K562 (cell line): ENCODE measurements at regions not wholly inside any gene's neighbourhood (a gene's known extent, or its start where the extent isn't known, plus 50 kb on each side); places are given as distances from the start of the nearest gene placed in this dataset.

Source experiments
- ATAC-seq: fragments of 200-7000 bp; cut with Tn5 transposase; 3 replicates; pipeline ENCODE4 v1.9.1; 2020; ENCODE audit warnings: moderate library complexity
- BruUV-seq: library from RNA; stranded (reverse); fragments of 400-500 nt; replicated peaks from 2 replicates; lab custom pipeline; 2021; lab: Mats Ljungman, UMichigan
- CTCF ChIA-PET: fragments of 300-600 bp; formaldehyde crosslinking; extraction: SDS; loops from one replicate; lab custom pipeline; 2021; ENCODE audit warnings: low intra/inter-chr PET ratio; lab: Yijun Ruan, JAX
- POLR2A ChIA-PET: fragments of 300-600, 350-650 bp; sonication (Branson Sonifier 250); formaldehyde crosslinking; extraction: SDS; loops from one replicate; lab custom pipeline; 2021; ENCODE audit warnings: antibody characterized with exemption, inconsistent platforms; lab: Yijun Ruan, JAX
- DNase-seq, 4 experiments: peaks; one replicate each; pipeline versions ENCODE4 v3.0.0 to v3.0.0-alpha.2; 2011 to 2018; ENCODE audit warnings: low spot score in 3 of 4, mixed read lengths in 3 of 4; ENCODE audit errors: extremely low read depth in 1 of 4
- FAIRE-seq: peaks from 2 replicates; lab custom pipeline; 2011; peaks lifted over from hg19 to GRCh38; lab: Jason Lieb, UNC
- H2AFZ ChIP-seq: 2 replicates; pipeline ENCODE4 v1.6.0; 2011; ENCODE audit warnings: low read depth, low read length, control low read depth, inconsistent platforms
- H3K27ac ChIP-seq: fragments of 200-600 bp; 3 replicates; pipeline ENCODE4 v1.8.0; 2011; ENCODE audit warnings: low read depth, mild to moderate bottlenecking, control low read depth, inconsistent platforms, low read length, moderate library complexity, mixed read lengths; ENCODE audit errors: extremely low read depth
- H3K27me3 ChIP-seq, 2 experiments: fragments of 300-600 bp in 1 of 2; 2 replicates in 1 of 2; 3 replicates in 1 of 2; pipeline versions ENCODE4 v1.6.0 to v1.8.0; 2011; ENCODE audit warnings: inconsistent platforms in 2 of 2, low read length in 2 of 2, mild to moderate bottlenecking in 1 of 2, mixed read lengths in 1 of 2, moderate library complexity in 1 of 2; ENCODE audit not compliant: control insufficient read depth in 2 of 2, insufficient read depth in 2 of 2
- H3K36me3 ChIP-seq: fragments of 300-600 bp; 3 replicates; pipeline ENCODE4 v1.8.0; 2011; ENCODE audit warnings: mild to moderate bottlenecking, low read length, inconsistent platforms; ENCODE audit not compliant: control insufficient read depth, insufficient read depth
- H3K4me1 ChIP-seq, 2 experiments: fragments of 200-600 bp in 1 of 2; replicated peaks in 1 of 2; 2 replicates in 1 of 2; 3 replicates in 1 of 2; pipeline versions ENCODE4 v1.5.1 to v1.8.0; 2011; ENCODE audit warnings: inconsistent platforms in 2 of 2, low read length in 2 of 2, mild to moderate bottlenecking in 1 of 2, mixed read lengths in 1 of 2, moderate library complexity in 1 of 2; ENCODE audit not compliant: control insufficient read depth in 2 of 2, insufficient read depth in 2 of 2
- H3K4me2 ChIP-seq: 2 replicates; pipeline ENCODE4 v1.6.1; 2011; ENCODE audit warnings: low read length, control low read depth, inconsistent platforms, mixed read lengths; ENCODE audit not compliant: insufficient read depth
- H3K4me3 ChIP-seq: fragments of 200-600 bp; sonication (generic), shearing (Covaris generic); 2 replicates; pipeline ENCODE4 v1.5.1; 2016; ENCODE audit warnings: control low read depth, inconsistent platforms
- H3K79me2 ChIP-seq: fragments of 200-600 bp; 3 replicates; pipeline ENCODE4 v1.8.0; 2011; ENCODE audit warnings: low read length, inconsistent platforms; ENCODE audit not compliant: control insufficient read depth, insufficient read depth
- H3K9ac ChIP-seq, 2 experiments: 2 replicates each; pipeline versions ENCODE4 v1.6.0 to v1.6.1; 2011; ENCODE audit warnings: low read depth in 2 of 2, low read length in 2 of 2, control low read depth in 1 of 2, inconsistent platforms in 1 of 2, mild to moderate bottlenecking in 1 of 2, mixed read lengths in 1 of 2; ENCODE audit not compliant: insufficient read depth in 1 of 2
- H3K9me1 ChIP-seq: one replicate; pipeline ENCODE4 v1.6.0; 2011; ENCODE audit warnings: inconsistent platforms, mild to moderate bottlenecking, low read length, moderate library complexity; ENCODE audit not compliant: control insufficient read depth, insufficient read depth
- H3K9me3 ChIP-seq: replicated peaks from 2 replicates; pipeline ENCODE4 v1.5.1; 2011; ENCODE audit warnings: low read depth, low read length, inconsistent platforms; ENCODE audit not compliant: control insufficient read depth, insufficient read depth
- H4K20me1 ChIP-seq: replicated peaks from 2 replicates; pipeline ENCODE4 v1.6.1; 2011; ENCODE audit warnings: low read length, inconsistent platforms, mixed read lengths; ENCODE audit not compliant: control insufficient read depth, insufficient read depth
- BCOR ChIP-seq: fragments of 450-650 bp; IDR thresholded peaks from 2 replicates; pipeline ENCODE4 v1.6.1; 2016
- KDM4B ChIP-seq, 2 experiments: fragments of 450-650 bp in 1 of 2; sonication (generic) in 1 of 2; IDR thresholded peaks; 2 replicates each; pipeline ENCODE4 v1.6.1; 2016 to 2017; ENCODE audit warnings: borderline replicate concordance in 2 of 2, antibody characterized with exemption in 1 of 2, low read depth in 1 of 2, mild to moderate bottlenecking in 1 of 2
- MEF2A ChIP-seq: IDR thresholded peaks from 2 replicates; pipeline ENCODE4 v1.6.1; 2011; ENCODE audit warnings: low read depth, mild to moderate bottlenecking, low read length, moderate library complexity; ENCODE audit not compliant: control insufficient read depth
- NONO ChIP-seq, 2 experiments: fragments of 200-400 bp in 1 of 2; fragments of 450-650 bp in 1 of 2; formaldehyde crosslinking in 1 of 2; IDR thresholded peaks; 2 replicates each; pipeline ENCODE4 v1.6.1; 2017; ENCODE audit warnings: low read depth in 2 of 2, mild to moderate bottlenecking in 2 of 2, moderate library complexity in 2 of 2, low read length in 1 of 2
- NR0B1 ChIP-seq: fragments of 450-650 bp; IDR thresholded peaks from one replicate; pipeline ENCODE4 v1.6.1; 2018; ENCODE audit warnings: mild to moderate bottlenecking, moderate library complexity; ENCODE audit not compliant: partially characterized antibody
- SMAD3 ChIP-seq: fragments of 450-650 bp; formaldehyde crosslinking; conservative IDR thresholded peaks from 2 replicates; pipeline ENCODE4 v1.4.0; 2020; ENCODE audit warnings: mild to moderate bottlenecking
- ZC3H4 ChIP-seq: sonication (generic); formaldehyde crosslinking; IDR thresholded peaks from 2 replicates; pipeline ENCODE4 v1.9.0; 2021; ENCODE audit warnings: missing genetic modification reagents, borderline replicate concordance
- ZFP30 ChIP-seq: fragments of 250-450 bp; sonication (Bioruptor Pico); IDR thresholded peaks from 2 replicates; pipeline ENCODE4 v1.8.0; 2022; ENCODE audit warnings: moderate library complexity, mild to moderate bottlenecking, inconsistent platforms, borderline replicate concordance
- ZFPM2 ChIP-seq: fragments of 250-450 bp; sonication (Bioruptor Pico); IDR thresholded peaks from 2 replicates; pipeline ENCODE4 v1.5.1; 2022; ENCODE audit warnings: mild to moderate bottlenecking
- ZNF184 ChIP-seq: sonication (generic); formaldehyde crosslinking; IDR thresholded peaks from 2 replicates; pipeline ENCODE4 v1.5.0; 2020; ENCODE audit warnings: missing genetic modification reagents
- WGBS: fragments of 100-300 bp; shearing (Covaris generic); methylation state at CpG from one replicate; pipeline ENCODE4 v1.1.6; 2016; ENCODE audit warnings: low coverage, mixed read lengths; ENCODE audit not compliant: insufficient coverage; ENCODE audit errors: missing lambda C conversion rate; 5-methylcytosine and 5-hydroxymethylcytosine counted together
- in situ Hi-C: fragments of 300-500 bp; cut with MboI; formaldehyde crosslinking; loops from 4 replicates; pipeline ENCODE4 v1.15.0; 2018; ENCODE audit warnings: inconsistent platforms, mixed read lengths
- intact Hi-C: fragments of 100-400 bp; cut with micrococcal nuclease; formaldehyde crosslinking; loops from 2 replicates; pipeline ENCODE4 v1.14.2; 2022
- TF ChIP-seq, protein P1 (sequence below): fragments of 450-650 bp; conservative IDR thresholded peaks from 2 replicates; pipeline ENCODE4 v1.6.1; 2016; ENCODE audit warnings: missing genetic modification characterization, low read depth, mild to moderate bottlenecking, control low read depth, missing compliant biosample characterization
- TF ChIP-seq, protein P2 (sequence below): fragments of 200-800 bp; sonication (Bioruptor generic); IDR thresholded peaks from 2 replicates; pipeline ENCODE4 v1.6.1; 2017; ENCODE audit warnings: missing genetic modification characterization, missing compliant biosample characterization
- TF ChIP-seq, protein P3 (sequence below): fragments of 250-450 bp; sonication (Bioruptor Pico); IDR thresholded peaks from 2 replicates; pipeline ENCODE4 v1.5.0; 2021; ENCODE audit warnings: mild to moderate bottlenecking, moderate library complexity
- TF ChIP-seq, protein P4 (sequence below): fragments of 250-450 bp; sonication (Bioruptor Pico); IDR thresholded peaks from 2 replicates; pipeline ENCODE4 v1.5.0; 2020; ENCODE audit warnings: mild to moderate bottlenecking

DNA sequence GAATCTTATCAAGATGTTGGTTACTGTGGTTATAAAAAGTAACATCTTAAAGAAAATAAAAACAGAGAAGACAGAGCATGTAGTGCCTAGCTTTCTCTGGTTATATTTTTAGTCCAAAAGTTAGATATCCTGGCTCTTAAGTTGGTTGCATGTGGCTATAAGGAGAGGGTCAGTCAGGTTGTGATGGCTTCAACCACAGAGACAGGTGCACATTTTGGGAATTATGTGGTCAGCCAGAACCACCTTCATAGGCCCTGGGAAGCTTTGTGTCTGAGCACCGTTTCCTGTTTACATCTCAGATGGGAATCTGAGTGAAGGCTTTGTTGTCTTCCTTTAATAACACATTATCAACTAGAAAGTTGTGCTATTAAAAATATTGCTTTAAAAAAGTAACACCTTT is 265.1 kb upstream of the IGFBP3 start:
- Histone ChIP-seq H4K20me1 (no peaks in the 10 kb centered on the region), H3K4me1 (no peaks in the 10 kb centered on the region), H3K79me2 (no peaks in the 10 kb centered on the region), H3K27ac (no peak overlapping the region), H3K27me3 (no peaks in the 10 kb centered on the region), H3K4me3 (no peak overlapping the region), H3K36me3 (no peaks in the 10 kb centered on the region), H2AFZ (no peak overlapping the region), H3K4me2 (no peak overlapping the region), H3K9me3 (no peaks in the 10 kb centered on the region), H3K9ac (no peak overlapping the region), H3K9me1 (no peaks in the 10 kb centered on the region)
- WGBS: 0% methylated on average over 1 of the region's 1 CpG
- FAIRE-seq (no peak), ATAC-seq (no peak), DNase-seq (no peak)
- ChIA-PET POLR2A (no interaction called here), CTCF (no interaction called here)
- intact Hi-C loops (no loop called here), in situ Hi-C loops (no loop called here)
- no TSS peak for BruUV-seq
- TF ChIP-seq BCOR (no peak), KDM4B (IDR thresholded peaks at IDR 0.05; ENCODE audit: borderline replicate concordance in 2 of 2, low read depth in 1 of 2) (no peak), ZNF184 (CRISPR knock-in tag) (no peak), ZFPM2 (CRISPR knock-in tag) (no peak), NONO (IDR thresholded peaks at IDR 0.05; ENCODE audit: low read depth in 2 of 2, low read length in 1 of 2) (no peak), ZFP30 (no peak), MEF2A (no peak), ZC3H4 (CRISPR knock-in tag) (no peak), SMAD3 (CRISPR knock-in tag) (no peak), NR0B1 (no peak)
- TF ChIP-seq, protein P1, sequence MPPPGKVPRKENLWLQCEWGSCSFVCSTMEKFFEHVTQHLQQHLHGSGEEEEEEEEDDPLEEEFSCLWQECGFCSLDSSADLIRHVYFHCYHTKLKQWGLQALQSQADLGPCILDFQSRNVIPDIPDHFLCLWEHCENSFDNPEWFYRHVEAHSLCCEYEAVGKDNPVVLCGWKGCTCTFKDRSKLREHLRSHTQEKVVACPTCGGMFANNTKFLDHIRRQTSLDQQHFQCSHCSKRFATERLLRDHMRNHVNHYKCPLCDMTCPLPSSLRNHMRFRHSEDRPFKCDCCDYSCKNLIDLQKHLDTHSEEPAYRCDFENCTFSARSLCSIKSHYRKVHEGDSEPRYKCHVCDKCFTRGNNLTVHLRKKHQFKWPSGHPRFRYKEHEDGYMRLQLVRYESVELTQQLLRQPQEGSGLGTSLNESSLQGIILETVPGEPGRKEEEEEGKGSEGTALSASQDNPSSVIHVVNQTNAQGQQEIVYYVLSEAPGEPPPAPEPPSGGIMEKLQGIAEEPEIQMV (tag): no peak
- TF ChIP-seq, protein P2, sequence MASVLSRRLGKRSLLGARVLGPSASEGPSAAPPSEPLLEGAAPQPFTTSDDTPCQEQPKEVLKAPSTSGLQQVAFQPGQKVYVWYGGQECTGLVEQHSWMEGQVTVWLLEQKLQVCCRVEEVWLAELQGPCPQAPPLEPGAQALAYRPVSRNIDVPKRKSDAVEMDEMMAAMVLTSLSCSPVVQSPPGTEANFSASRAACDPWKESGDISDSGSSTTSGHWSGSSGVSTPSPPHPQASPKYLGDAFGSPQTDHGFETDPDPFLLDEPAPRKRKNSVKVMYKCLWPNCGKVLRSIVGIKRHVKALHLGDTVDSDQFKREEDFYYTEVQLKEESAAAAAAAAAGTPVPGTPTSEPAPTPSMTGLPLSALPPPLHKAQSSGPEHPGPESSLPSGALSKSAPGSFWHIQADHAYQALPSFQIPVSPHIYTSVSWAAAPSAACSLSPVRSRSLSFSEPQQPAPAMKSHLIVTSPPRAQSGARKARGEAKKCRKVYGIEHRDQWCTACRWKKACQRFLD (CRISPR knock-in tag): no peak
- TF ChIP-seq, protein P3, sequence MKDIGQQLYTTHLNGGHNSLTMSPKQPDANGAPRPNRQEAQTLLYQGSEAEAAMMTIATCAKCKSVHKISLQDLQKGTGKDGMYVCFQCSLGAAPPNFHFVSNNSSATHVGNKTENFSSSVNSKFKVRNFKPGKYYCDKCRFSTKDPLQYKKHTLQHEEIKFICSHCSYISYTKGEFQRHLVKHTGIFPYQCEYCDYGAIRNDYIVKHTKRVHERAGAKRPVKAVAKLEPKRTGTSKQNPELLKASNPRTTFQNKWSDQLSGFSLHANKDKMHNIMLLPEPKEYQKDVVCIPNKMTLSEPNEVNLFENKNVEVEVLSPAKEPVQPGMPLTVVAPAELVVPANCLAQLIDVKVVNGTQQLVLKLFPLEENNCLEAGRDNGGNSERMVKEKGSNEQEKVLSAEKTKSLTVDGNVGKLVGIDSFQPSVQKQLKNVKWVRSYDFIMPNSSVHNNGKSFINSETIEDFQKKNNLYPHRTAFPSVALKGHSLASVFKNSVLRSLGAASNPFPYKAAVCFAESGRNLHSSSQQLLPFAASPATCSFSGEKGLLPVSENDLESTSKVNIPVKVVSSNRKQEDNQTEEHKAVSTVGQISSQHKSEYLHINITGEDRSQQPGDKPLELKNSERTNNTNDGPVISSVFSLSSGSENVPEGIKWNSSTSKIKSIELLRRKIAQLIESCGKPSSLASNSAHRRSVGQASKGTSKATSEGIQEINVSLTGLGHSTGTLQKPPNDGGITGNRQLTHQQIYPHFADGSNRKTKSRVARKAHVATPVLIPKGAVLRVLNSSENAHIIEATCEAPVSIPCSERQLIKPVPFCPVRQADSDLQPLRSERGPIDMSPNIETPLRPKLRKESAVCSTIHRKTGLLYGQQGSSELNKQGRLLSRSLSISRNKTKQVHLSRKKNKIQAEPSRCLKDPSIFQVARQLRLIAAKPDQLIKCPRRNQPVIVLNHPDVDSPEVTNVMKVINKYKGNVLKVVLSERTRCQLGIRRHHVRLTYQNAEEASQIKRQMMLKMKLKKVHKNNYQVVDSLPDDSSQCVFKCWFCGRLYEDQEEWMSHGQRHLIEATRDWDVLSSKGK (CRISPR knock-in tag): no peak
- TF ChIP-seq, protein P4, sequence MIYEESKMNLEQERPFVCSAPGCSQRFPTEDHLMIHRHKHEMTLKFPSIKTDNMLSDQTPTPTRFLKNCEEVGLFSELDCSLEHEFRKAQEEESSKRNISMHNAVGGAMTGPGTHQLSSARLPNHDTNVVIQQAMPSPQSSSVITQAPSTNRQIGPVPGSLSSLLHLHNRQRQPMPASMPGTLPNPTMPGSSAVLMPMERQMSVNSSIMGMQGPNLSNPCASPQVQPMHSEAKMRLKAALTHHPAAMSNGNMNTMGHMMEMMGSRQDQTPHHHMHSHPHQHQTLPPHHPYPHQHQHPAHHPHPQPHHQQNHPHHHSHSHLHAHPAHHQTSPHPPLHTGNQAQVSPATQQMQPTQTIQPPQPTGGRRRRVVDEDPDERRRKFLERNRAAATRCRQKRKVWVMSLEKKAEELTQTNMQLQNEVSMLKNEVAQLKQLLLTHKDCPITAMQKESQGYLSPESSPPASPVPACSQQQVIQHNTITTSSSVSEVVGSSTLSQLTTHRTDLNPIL (CRISPR knock-in tag): no peak
